Fibroblast of lung (primary cell): ENCODE measurements at regions not wholly inside any gene's neighbourhood (a gene's known extent, or its start where the extent isn't known, plus 50 kb on each side); places are given as distances from the start of the nearest gene placed in this dataset.

Experiments used
- CTCF ChIP-seq, 2 donors: IDR thresholded peaks in 1 of 2; conservative IDR thresholded peaks in 1 of 2; 1 replicate in 1 of 2; 2 replicates in 1 of 2; pipeline ENCODE4 v1.5.1; 2011 to 2012; ENCODE audit warnings: low read length in 2 of 2, control low read depth in 1 of 2, inconsistent platforms in 1 of 2, low read depth in 1 of 2, mild to moderate bottlenecking in 1 of 2
- EZH2 ChIP-seq: IDR thresholded peaks from 2 replicates; pipeline ENCODE4 v1.5.1; 2012; ENCODE audit warnings: low read length, control low read depth, mild to moderate bottlenecking; ENCODE audit errors: missing control alignments

GRCh38 chr18:1619507-1619906 lies 714.8 kb downstream of the ADCYAP1 start:
- TF ChIP-seq CTCF (conservative IDR thresholded peaks at IDR 0.05 in 1 of 2, IDR thresholded peaks at IDR 0.05 in 1 of 2; ENCODE audit: low read depth in 1 of 2, low read length in 2 of 2) (no peak), EZH2 (no peak)
